ENCODE measurements at regions not wholly inside any gene's neighbourhood (a gene's known extent, or its start where the extent isn't known, plus 50 kb on each side); places are given as distances from the start of the nearest gene placed in this dataset.

DNA sequence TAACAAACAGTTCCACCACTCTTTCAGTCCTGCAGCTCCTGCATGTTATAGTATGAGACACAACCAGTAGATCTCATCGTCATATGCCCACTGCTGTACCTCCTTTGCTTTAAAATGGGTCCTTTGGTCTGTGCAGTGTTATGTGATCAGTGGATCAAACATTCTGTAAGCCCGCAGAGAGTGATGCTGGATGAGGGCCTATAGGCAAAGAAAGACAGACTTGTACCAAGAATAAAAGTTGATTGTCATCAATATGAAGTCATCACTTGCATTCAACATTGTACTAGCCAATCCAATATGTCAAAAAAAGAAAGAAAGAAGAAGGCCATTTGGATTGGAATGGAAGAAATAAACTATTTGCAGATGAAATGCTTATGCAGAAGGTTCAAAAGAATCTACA, 79.8 kb upstream of the PHYHIPL start:
- TF ChIP-seq, protein P1, sequence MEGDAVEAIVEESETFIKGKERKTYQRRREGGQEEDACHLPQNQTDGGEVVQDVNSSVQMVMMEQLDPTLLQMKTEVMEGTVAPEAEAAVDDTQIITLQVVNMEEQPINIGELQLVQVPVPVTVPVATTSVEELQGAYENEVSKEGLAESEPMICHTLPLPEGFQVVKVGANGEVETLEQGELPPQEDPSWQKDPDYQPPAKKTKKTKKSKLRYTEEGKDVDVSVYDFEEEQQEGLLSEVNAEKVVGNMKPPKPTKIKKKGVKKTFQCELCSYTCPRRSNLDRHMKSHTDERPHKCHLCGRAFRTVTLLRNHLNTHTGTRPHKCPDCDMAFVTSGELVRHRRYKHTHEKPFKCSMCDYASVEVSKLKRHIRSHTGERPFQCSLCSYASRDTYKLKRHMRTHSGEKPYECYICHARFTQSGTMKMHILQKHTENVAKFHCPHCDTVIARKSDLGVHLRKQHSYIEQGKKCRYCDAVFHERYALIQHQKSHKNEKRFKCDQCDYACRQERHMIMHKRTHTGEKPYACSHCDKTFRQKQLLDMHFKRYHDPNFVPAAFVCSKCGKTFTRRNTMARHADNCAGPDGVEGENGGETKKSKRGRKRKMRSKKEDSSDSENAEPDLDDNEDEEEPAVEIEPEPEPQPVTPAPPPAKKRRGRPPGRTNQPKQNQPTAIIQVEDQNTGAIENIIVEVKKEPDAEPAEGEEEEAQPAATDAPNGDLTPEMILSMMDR (IDR thresholded peaks at IDR 0.05; ENCODE audit: low read depth, low read length, missing control alignments) = no peak
- no peak overlapping the region for H3K4me3 ChIP-seq (replicated peaks; ENCODE audit: low read depth, low read length)
- DNase-seq (ENCODE audit: extremely low read depth, low read depth) = no peak

DNA sequence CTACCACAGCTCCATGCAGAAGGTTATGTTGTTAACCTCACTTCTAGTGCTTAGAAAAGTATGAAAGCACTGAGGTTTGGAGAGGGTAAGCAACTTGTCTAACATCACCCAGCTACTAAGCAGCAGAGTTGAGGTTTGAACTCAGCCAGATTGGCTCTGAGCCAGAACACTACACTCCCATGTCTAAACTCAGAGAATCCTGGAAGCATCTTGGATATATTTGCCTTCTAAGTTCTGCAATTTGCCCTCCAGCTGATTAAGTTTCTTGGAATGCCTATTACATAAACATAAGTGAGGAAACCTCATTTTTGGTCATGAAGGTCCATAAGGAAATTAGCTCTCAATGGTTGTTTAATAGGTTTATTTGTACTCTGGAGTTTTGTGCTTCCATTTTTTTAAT, 78.1 kb upstream of the PHYHIPL start:
- TF ChIP-seq, protein P1 (IDR thresholded peaks at IDR 0.05; ENCODE audit: low read depth, low read length, missing control alignments) = no peak
- H3K4me3 ChIP-seq (replicated peaks; ENCODE audit: low read depth, low read length) = no peak overlapping the region
- DNase-seq (ENCODE audit: extremely low read depth, low read depth) = peak; percentile 93

DNA sequence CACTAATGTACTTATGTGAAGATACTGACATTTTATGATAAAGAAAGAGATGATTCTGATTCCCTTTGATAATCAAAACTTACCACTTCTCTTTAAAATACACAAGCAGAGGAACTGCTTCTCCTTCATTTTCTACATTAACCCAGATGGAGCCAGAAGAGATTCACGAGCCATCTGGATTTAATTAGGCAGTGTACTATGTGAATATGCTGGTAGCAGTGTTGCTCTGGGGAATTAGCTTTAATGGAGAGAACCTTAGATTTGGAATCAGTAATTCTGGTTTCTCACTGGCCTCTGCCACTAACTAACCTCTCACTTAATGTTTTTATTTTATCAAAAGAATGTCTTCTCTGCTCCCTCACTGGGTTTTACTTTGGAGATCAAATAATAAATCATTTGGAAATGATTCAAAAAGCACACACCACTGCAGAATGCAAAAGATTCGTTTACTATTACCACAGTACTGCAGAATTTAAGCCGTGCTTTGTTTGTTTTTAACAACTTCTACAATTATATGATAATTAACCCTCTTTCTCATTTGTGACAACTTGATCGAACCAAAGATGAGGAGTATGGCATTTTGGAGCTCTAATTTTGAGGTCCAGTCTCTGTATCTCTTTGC, 77.5 kb upstream of the PHYHIPL start:
- TF ChIP-seq, protein P1 (IDR thresholded peaks at IDR 0.05; ENCODE audit: low read depth, low read length, missing control alignments) = no peak
- H3K4me3 ChIP-seq (replicated peaks; ENCODE audit: low read depth, low read length) = no peak overlapping the region; the same call in 1 of the 2 replicates
- DNase-seq (ENCODE audit: extremely low read depth, low read depth) = peak; percentile 78

DNA sequence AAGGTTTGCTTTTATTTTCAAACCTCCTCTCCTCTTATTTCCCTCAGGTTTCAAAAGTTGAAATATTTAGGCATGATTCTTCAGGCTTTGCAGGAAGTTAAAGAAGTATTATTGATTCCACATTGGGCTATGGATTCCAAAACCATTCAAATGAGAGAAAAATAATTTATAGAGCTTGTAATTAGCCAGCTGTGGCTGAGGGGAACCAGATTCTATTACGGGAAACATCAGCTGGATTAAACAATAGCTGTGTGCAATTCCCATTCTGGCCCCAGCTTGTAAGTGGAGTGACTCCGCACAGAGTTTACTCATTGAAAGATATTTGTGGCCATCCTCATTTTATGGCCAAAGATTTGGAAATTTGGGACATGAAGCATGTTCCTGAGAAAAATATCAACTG, 77.0 kb upstream of the PHYHIPL start:
- H3K4me3 ChIP-seq (replicated peaks; ENCODE audit: low read depth, low read length) = no peak overlapping the region; the same call in 1 of the 2 replicates
- TF ChIP-seq, protein P1 (IDR thresholded peaks at IDR 0.05; ENCODE audit: low read depth, low read length, missing control alignments) = no peak
- no peak for DNase-seq (ENCODE audit: extremely low read depth, low read depth)

DNA sequence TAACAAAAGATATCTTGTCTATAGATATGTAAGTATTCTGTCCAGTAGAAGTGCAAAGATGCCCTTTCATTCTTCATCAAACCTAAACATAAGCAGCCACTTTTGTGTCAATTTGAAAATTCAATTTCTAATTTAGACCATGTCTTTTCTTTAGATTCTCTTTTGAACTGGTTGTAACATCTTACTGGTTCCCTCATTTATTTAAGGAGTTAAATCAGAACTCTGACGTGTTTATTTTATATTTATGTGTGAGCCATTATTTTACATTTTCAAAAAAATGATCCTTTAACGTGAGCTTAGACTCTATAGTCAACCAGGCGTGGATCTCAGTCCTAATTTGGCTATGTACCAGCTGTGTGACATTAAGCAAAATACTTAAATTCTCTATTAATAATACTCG, 74.0 kb upstream of the PHYHIPL start:
- TF ChIP-seq, protein P1 (IDR thresholded peaks at IDR 0.05; ENCODE audit: low read depth, low read length, missing control alignments) = no peak
- no peak for DNase-seq (ENCODE audit: extremely low read depth, low read depth)
- no peak overlapping the region for H3K4me3 ChIP-seq (replicated peaks; ENCODE audit: low read depth, low read length)

DNA sequence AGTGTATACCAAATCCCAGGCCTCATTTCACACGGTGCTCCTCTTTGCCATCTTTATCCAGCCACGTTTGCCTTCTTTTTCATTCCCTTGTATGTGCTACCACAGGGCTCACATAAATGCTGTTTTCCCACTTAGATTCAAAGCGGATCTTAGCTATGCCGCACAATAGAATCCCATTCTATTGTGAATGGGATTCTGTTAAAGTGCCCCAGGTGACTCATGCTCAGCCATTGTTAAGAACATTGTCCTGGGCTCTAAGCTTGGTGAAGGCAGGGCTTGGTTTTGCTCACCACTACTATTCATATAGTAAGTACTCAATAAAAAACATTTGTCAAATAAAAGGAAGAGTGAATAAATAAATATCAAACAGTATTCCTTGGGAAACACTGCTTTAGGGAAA, 72.3 kb upstream of the PHYHIPL start:
- no peak overlapping the region for H3K4me3 ChIP-seq (replicated peaks; ENCODE audit: low read depth, low read length)
- TF ChIP-seq, protein P1 (IDR thresholded peaks at IDR 0.05; ENCODE audit: low read depth, low read length, missing control alignments) = no peak
- DNase-seq (ENCODE audit: extremely low read depth, low read depth) = no peak

DNA sequence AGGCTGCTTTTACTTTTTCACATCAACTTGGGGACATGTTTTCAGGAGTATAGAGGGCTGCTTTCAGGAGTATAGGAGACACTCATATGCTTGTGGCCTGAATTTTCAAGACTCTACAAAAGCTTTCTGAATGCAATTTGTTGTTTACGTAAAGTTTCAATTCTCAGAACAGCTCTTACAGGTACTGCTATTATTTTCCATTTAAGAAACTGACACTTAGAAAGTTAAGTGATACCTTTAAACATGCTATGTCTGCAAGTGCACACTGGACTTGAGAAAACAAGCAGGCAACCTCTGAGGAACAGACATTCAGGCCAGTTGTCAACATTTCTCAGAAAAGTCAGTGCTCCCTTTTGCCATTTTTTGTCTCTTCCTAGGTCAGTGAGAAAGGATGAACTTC, 70.0 kb upstream of the PHYHIPL start:
- no peak overlapping the region for H3K4me3 ChIP-seq (replicated peaks; ENCODE audit: low read depth, low read length)
- TF ChIP-seq, protein P1 (IDR thresholded peaks at IDR 0.05; ENCODE audit: low read depth, low read length, missing control alignments) = no peak
- DNase-seq (ENCODE audit: extremely low read depth, low read depth) = no peak

Data from HFF-Myc (cell line).